GM18517 (cell line): ENCODE measurements at regions not wholly inside any gene's neighbourhood (a gene's known extent, or its start where the extent isn't known, plus 50 kb on each side); places are given as distances from the start of the nearest gene placed in this dataset.

Experiments used
- ATAC-seq: cut with Tn5 transposase; IDR thresholded peaks from one replicate; pipeline ENCODE4 v1.9.1; 2021; ENCODE audit warnings: mild to moderate bottlenecking, moderate library complexity; ENCODE audit not compliant: unreplicated experiment

- ATAC-seq, result no peak
Observed at GRCh38 chr15:38072007-38072347, 137.5 kb downstream of the TMCO5A start.

- ATAC-seq, result peak; percentile 63
Observed at GRCh38 chr15:38072348-38073177, 138.1 kb downstream of the TMCO5A start.

- no peak for ATAC-seq
Observed at GRCh38 chr15:38073178-38073946, 138.9 kb downstream of the TMCO5A start.

GRCh38 chr15:38074029-38074428 lies 139.6 kb downstream of the TMCO5A start:
- no peak for ATAC-seq

- no peak for ATAC-seq
Observed at GRCh38 chr15:38075466-38075865, 141.0 kb downstream of the TMCO5A start.

- ATAC-seq, result no peak
Observed at GRCh38 chr15:38076786-38077185, 142.3 kb downstream of the TMCO5A start.

GRCh38 chr15:38079236-38079635 lies 144.8 kb downstream of the TMCO5A start:
- no peak for ATAC-seq

GRCh38 chr15:38080651-38081275 lies 146.3 kb downstream of the TMCO5A start:
- no peak for ATAC-seq

- peak; percentile 76 for ATAC-seq
Observed at GRCh38 chr15:38084289-38084688, 149.8 kb downstream of the TMCO5A start.

GRCh38 chr15:38085114-38085513 lies 150.7 kb downstream of the TMCO5A start:
- ATAC-seq, result peak; percentile 83

- peak; percentile 38 for ATAC-seq
Observed at GRCh38 chr15:38085931-38086568, 151.6 kb downstream of the TMCO5A start.

- no peak for ATAC-seq
Observed at GRCh38 chr15:38086611-38087010, 152.2 kb downstream of the TMCO5A start.

- no peak for ATAC-seq
Observed at GRCh38 chr15:38088971-38089370, 154.5 kb downstream of the TMCO5A start.

- ATAC-seq, result no peak
Observed at GRCh38 chr15:38090223-38090622, 155.8 kb downstream of the TMCO5A start.

- ATAC-seq, result no peak
Observed at GRCh38 chr15:38090678-38091077, 156.2 kb downstream of the TMCO5A start.

GRCh38 chr15:38091078-38091645 lies 156.7 kb downstream of the TMCO5A start:
- ATAC-seq, result no peak

GRCh38 chr15:38093931-38094330 lies 158.7 kb upstream of the SPRED1 start:
- ATAC-seq, result no peak

- ATAC-seq, result no peak
Observed at GRCh38 chr15:38102972-38103371, 149.7 kb upstream of the SPRED1 start.

GRCh38 chr15:38103564-38103963 lies 149.1 kb upstream of the SPRED1 start:
- ATAC-seq, result no peak

GRCh38 chr15:38111070-38111469 lies 141.6 kb upstream of the SPRED1 start:
- no peak for ATAC-seq

- ATAC-seq, result no peak
Observed at GRCh38 chr15:38112406-38112805, 140.2 kb upstream of the SPRED1 start.
